Epithelial cell of esophagus (primary cell): ENCODE measurements at regions not wholly inside any gene's neighbourhood (a gene's known extent, or its start where the extent isn't known, plus 50 kb on each side); places are given as distances from the start of the nearest gene placed in this dataset.

Experiments used
- DNase-seq: peaks from one replicate; pipeline ENCODE4 v3.0.0; 2010; ENCODE audit warnings: low read depth
- H3K4me3 ChIP-seq: 2 replicates; pipeline ENCODE4 v1.5.1; 2011; ENCODE audit warnings: mild to moderate bottlenecking, low read length, control low read depth
- CTCF ChIP-seq: IDR thresholded peaks from 2 replicates; pipeline ENCODE4 v1.5.1; 2011; ENCODE audit warnings: low read depth, mild to moderate bottlenecking, low read length, control low read depth, inconsistent platforms; ENCODE audit not compliant: insufficient read depth; ENCODE audit errors: missing control alignments

- TF ChIP-seq CTCF, result no peak
- DNase-seq, result no peak
- no peak overlapping the region for H3K4me3 ChIP-seq
Observed at GRCh38 chr18:22513721-22514481, 96.2 kb upstream of the CTAGE1 start.

- no peak for DNase-seq
- no peak overlapping the region for H3K4me3 ChIP-seq
- no peak for TF ChIP-seq CTCF
Observed at GRCh38 chr18:22514655-22515054, 96.9 kb upstream of the CTAGE1 start.

- DNase-seq, result no peak
- H3K4me3 ChIP-seq, result no peak overlapping the region
- no peak for TF ChIP-seq CTCF
Observed at GRCh38 chr18:22515250-22515649, 97.5 kb upstream of the CTAGE1 start.

- TF ChIP-seq CTCF, result no peak
- no peak for DNase-seq
- no peak overlapping the region for H3K4me3 ChIP-seq
Observed at GRCh38 chr18:22517356-22517755, 99.6 kb upstream of the CTAGE1 start.

GRCh38 chr18:22521026-22521707 is 103.5 kb upstream of the CTAGE1 start:
- H3K4me3 ChIP-seq, result no peak overlapping the region
- no peak for DNase-seq
- TF ChIP-seq CTCF, result no peak

- no peak for DNase-seq
- no peak overlapping the region for H3K4me3 ChIP-seq
- no peak for TF ChIP-seq CTCF
Observed at GRCh38 chr18:22523481-22523880, 105.8 kb upstream of the CTAGE1 start.
